Fibroblast of skin of right biceps (primary cell): ENCODE measurements at regions not wholly inside any gene's neighbourhood (a gene's known extent, or its start where the extent isn't known, plus 50 kb on each side); places are given as distances from the start of the nearest gene placed in this dataset.

Experiments used
- DNase-seq: peaks from one replicate; pipeline ENCODE4 v3.0.0-alpha.2; 2013

DNA sequence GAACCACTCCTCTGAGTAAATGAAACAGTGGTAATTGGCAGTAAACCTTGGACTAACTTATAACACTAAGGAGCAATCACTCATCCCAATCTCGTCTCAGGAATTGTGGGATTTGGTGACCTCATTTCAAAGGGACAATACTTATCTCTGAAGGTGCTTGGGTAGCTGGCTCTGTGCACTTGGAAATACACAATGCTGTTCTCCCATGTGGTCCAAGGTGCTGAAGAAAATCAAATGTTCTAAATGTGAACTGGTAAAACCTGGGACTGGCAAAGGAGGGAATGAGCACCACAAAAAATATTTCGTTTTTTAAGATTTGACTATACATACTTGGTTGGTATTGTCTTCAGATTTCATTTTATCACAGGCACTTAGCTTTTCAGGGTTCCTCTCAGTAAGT lies 1193.0 kb downstream of the SORCS1 start:
- no peak for DNase-seq

DNA sequence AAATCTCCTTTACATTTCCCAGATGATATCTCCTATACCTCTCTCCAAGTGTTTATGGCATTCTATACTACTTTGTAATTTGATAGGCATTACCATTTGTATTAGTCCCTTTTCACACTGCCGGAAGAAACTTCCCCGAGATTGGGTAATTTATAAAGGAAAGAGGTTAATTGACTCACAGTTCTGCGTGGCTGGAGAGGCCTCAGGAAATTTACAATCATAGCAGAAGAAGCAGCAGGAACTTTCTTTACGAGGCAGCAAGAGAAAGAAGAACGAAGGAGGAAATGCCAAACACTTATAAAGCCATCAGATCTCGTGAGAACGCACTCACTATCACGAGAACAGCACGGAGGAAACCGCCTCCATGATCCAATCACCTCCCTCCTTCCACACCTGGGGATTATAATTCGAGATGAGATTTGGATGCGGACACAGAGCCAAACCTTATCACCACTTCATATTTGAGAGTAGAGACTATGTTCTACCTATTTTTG lies 1194.6 kb downstream of the SORCS1 start:
- no peak for DNase-seq

DNA sequence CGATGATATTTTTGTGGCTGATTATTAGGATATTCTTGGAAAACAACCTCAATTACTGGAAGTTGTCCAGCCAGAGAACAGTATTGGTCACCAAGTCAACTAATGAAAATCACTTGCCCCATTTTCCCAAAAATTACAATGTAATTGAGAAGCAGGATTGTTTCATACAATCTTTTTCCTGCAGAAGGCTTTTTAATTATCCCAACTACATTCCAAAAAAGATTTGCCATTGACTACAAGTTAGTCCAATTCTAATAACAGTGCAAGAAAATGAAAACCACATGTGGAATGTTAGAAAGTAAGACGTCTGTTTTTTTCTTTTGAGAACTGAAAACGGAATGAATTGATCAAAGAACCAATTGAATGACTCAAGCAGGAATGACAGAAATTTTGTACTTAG lies 1195.8 kb downstream of the SORCS1 start:
- peak; percentile 19 for DNase-seq

GRCh38 chr10:105967256-105967655 lies 1197.2 kb downstream of the SORCS1 start:
- no peak for DNase-seq

DNA sequence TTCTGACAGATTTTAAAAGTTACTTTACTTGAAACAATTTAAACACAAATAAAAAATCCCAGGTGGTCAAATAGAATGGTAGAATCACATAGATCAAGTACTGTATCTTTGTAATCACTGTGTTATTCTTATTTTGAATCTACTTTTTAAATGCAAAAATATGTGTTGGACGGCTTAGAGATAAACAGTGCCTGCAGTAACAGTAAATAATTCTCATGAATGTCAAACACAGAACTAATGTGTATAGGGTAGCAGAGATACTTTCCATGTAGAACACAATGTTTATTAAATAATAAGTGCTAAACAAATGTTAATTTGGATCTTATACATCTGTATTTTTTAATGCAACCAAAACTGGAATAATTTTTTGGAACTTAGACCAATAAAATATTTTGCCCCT lies 1199.4 kb downstream of the SORCS1 start:
- DNase-seq: no peak

DNA sequence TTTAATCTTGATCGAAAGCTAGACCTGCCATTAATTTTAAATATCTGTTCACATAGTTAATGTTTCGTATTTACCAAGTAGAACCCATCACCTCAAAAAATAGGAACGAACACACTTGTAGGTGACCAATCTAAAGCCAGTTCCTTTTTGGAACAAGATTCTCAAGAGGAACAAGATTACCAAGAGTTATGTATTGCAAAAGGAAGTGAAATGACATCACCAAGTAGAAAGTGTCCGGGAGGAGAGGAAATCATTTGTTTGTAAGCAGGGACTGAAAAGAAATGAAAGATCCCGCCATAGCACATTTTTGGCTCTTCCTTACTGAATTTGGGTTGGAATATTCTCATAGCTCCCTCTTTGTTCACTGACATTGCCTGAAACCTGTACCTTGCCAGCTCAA lies 1200.5 kb downstream of the SORCS1 start:
- DNase-seq: no peak

- no peak for DNase-seq
These were observed 1201.1 kb downstream of the SORCS1 start for GRCh38 chr10:105963334-105963884.

DNA sequence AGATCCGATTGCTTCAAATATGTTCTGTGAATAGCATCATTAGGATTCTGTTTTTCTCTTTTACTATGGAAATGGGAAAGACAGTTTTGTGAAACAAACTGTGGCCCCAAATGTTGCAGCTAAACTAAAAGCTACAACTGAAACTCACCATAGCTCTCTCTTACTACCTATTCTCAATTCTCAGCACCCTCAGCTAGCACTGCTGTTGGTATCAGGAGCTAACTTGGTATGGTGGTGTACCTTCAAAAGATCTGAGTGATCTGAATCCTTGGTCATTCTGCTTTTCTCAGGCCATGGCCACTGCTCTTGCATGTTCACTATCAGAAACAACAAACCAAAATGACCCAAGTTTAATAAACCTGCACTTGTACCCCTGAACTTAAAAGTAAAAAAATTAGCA lies 1208.0 kb downstream of the SORCS1 start:
- DNase-seq: no peak

GRCh38 chr10:105953861-105954260 lies 1210.6 kb downstream of the SORCS1 start:
- DNase-seq: no peak

- no peak for DNase-seq
These were observed 1211.5 kb downstream of the SORCS1 start for GRCh38 chr10:105953056-105953455.

- DNase-seq: peak; percentile 34
These were observed 1212.4 kb downstream of the SORCS1 start for GRCh38 chr10:105952153-105952552.

DNA sequence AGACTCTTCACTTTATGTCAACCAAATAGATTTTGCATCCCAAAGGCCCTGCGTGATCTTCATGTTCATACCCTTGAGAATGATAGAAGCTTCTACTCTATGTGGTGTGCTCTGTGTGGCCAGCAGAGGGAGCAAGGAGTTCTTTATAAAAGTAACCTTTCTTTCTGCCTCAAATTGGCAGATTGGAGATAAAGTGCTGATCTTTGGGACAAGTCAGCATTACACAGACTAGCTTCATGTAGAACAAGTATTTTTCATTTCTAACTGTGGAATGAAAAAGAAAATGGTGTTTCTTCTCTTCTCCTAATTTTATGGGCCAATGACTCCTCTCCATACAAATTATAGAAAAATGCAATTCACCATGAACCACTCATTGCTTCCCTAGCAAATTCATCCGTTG lies 1214.1 kb downstream of the SORCS1 start:
- DNase-seq: peak; percentile 52

GRCh38 chr10:105949721-105950120 lies 1214.8 kb downstream of the SORCS1 start:
- no peak for DNase-seq

DNA sequence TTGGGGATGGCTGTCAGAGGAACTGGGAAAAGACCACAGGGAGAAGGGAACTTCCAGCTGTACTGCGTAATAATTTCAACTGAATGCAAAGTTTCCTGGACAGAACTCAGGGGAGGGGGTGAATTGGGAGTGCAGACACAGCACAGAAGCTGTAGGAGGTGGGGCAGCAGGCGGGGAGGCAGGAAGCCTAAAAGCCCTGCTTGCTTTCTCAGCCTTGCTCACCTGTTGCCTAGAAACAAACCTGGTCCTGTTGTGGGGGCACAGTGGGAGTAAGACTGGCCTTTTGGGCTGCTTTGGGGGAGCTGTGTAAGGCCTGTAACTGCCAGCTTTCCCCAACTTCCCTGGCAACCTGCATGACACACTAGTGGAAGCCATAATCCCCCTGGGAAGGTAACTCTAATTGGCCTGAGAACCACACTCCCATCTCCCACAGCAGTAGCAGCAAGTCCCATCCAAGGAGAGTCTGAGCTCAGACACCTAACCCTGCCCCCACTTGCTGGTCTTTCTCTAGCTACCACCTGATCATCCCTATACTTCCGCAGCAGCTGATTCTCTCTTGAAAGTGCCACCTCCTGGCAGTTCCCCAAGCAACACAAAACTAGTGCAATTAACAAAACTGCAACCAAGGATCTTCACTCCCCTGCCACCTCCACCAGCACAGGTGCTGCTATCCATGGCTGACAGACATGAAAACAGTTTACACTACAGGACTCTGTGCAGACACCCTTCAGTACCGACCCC lies 1239.3 kb downstream of the SORCS1 start:
- no peak for DNase-seq

- DNase-seq: no peak
These were observed 1243.2 kb downstream of the SORCS1 start for GRCh38 chr10:105921348-105921747.

GRCh38 chr10:105914432-105914831 lies 1250.1 kb downstream of the SORCS1 start:
- no peak for DNase-seq

DNA sequence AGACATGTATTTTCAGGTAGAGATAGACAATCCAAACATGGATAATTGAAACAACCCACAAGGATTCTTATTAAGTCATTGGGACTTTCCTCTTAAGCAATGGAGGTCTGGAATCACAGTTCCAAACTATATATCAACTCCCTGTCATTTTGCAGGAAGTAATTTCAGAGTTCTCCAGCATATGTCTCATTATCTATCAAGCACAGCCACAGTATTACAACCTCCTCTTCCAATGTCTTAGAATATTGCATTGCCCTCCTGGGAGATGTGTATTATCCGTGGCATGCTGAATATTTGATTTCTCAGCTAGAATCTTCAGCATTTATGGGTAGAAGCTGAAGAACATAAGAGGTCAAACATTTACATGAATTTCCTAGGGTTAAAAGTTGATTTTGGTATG lies 1255.8 kb downstream of the SORCS1 start:
- DNase-seq: no peak

DNA sequence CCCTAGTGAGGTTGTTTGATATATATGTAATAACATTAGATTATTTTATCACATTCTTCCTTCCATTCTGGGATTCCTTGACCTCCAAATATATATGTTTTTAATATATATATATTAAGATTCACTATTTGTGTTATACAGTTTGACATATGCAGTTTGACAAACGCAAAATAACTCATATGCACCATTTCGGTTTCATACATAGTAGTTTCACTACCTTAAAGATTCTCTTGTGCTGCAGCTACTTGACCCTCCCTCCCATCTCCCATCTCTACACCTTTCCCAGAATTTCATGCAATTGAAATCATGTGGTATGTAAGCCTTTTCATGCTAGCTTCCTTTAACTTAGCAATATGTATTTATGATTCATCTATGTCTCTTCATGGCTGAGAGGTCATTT lies 1244.4 kb downstream of the SORCS3 start:
- no peak for DNase-seq

GRCh38 chr10:105879401-105879800 lies 1238.3 kb downstream of the SORCS3 start:
- DNase-seq: no peak

- no peak for DNase-seq
These were observed 1234.0 kb downstream of the SORCS3 start for GRCh38 chr10:105875050-105875449.

GRCh38 chr10:105872665-105873064 lies 1231.6 kb downstream of the SORCS3 start:
- DNase-seq: no peak

DNA sequence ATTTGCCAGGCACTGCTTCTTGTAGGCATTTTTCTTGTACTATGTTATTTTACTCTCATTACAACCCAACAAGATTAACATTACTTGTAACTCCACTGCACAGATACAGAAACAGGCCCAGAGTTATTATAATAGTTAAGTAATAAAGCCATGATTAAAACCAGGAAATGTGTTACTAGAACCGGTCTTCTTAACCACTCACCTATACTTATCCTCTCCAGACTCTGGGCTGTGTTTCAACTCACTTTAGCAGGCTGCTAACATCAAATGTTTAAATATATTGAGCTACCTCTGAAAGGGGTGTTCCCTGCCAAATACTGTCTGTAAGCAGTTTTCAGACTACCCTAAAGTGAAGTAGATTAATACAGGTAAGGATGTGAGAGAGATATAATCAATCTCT lies 1227.8 kb downstream of the SORCS3 start:
- DNase-seq: no peak

- DNase-seq: no peak
These were observed 1223.8 kb downstream of the SORCS3 start for GRCh38 chr10:105864854-105865253.
